ENCODE measurements at regions not wholly inside any gene's neighbourhood (a gene's known extent, or its start where the extent isn't known, plus 50 kb on each side); places are given as distances from the start of the nearest gene placed in this dataset.
"Not testable (repeated sequence)": the region's sequence is repeated elsewhere in the genome, so short reads cannot be mapped to it uniquely, and the experiment has no call there.

GRCh38 chr6:40705354-40705753, 118.2 kb upstream of the LRFN2 start:
- no peak for DNase-seq (ENCODE audit: low read depth in 3 of 3, low spot score in 2 of 3)

- DNase-seq (ENCODE audit: low read depth in 3 of 3, low spot score in 2 of 3), result no peak
Measured at GRCh38 chr6:40701352-40702007, 114.3 kb upstream of the LRFN2 start.

DNA sequence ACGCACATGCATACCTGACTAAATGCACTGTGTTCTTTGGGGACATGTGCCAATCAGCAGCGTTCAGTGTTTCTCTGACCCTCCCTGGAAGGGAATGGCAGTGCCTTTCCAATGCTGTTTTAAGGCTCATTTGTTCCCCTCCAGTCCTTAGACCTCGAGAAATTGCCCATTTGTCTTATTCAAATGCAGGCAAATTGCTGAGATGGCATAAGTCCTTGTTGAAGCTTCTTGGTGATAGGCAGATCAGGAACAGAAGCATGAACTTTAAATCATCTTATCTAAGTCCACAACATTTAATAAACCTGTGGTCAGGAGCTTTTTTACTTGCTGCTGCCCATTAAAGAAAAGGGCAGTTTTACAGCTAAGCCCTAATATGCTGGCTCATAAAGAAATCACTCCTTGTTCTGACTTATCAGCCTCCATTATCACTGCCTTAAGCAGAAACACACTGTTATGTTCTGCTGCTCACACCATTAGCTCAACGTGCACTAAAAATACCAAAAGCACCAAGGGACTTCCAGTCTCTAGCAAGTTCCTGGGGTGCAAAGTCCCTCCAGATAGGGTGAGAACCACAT, 112.9 kb upstream of the LRFN2 start:
- DNase-seq (ENCODE audit: low read depth in 3 of 3, low spot score in 2 of 3), result no peak

DNA sequence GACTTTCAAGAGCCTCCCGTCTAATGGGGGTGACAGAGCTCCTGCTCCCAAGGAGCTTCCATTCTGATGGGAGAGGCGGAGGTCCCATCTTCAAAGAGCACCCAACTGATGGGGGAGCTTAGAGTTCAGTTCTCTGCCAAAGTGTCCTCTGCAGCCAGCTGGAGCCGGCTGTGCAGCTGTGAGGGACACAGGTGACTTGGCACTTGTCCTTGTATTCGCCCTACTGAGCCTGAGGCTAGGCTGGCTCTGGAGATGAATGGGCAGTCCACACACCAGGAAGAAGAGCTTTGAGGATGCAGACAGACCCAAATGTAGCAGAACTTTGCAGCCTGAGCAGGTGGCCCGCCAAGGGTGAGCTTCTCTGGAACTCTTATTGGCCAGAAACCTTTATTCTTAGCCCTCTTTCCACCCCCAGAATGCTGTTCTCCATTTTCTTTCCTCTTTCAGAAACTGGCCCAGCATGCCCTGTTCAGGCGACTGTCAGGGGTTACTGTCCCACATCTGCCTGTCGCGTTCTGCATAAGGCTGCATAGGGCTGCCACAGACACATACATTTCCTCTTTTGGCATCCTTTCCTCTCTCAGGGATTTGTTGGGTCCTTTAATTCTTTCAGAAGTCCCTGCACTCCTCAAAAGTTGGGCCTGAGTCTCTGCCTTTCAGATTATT, 108.7 kb upstream of the LRFN2 start:
- no peak for DNase-seq (ENCODE audit: low read depth in 3 of 3, low spot score in 2 of 3)

- DNase-seq (ENCODE audit: low read depth in 3 of 3, low spot score in 2 of 3), result no peak
Measured at GRCh38 chr6:40695114-40695513, 108.0 kb upstream of the LRFN2 start.

DNA sequence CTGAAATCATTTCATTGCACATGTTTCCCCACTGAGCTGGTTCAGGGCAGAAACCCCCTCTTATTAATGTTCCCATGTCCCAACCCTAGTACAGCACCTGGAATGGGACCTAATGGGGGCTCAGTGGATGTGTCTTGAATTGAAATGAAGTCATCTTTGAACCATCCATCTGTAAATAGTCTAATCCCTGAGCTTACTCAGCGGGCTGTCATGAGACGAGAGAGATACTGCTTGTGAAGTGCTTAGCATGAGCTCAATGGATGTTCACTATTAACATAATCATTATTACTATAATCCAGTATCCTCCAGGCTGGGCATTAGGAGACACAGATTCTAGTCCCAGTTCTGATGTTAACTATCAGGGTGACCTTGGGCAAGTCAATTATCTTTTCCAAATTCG, 106.6 kb upstream of the LRFN2 start:
- DNase-seq (ENCODE audit: low read depth in 3 of 3, low spot score in 2 of 3), result no peak

- no peak for DNase-seq (ENCODE audit: low read depth in 3 of 3, low spot score in 2 of 3)
Measured at GRCh38 chr6:40692337-40692736, 105.2 kb upstream of the LRFN2 start.

DNA sequence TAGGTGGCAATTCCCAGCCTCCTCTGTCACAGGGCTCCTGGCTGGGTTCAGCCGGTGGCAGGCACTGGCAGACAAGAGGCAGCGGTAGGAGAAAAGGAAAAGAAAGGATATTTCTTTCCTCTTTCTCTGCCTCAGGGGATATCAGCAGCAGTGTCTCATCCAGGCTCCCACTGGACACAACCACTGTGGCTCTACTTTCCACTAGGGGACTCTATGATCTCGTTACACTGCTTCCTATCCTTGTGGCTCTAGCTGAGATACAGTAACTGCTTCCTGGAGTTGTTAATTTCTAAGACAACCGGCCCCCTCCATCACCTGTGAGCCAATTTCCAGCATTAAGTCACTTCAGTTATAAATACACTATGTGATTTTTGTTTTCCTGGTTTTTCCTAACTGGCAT, 102.0 kb upstream of the LRFN2 start:
- DNase-seq (ENCODE audit: low read depth in 3 of 3, low spot score in 2 of 3), result no peak

- no peak for DNase-seq (ENCODE audit: low read depth in 3 of 3, low spot score in 2 of 3)
Measured at GRCh38 chr6:40688214-40688761, 101.1 kb upstream of the LRFN2 start.

GRCh38 chr6:40685862-40686261, 98.7 kb upstream of the LRFN2 start:
- DNase-seq (ENCODE audit: low read depth in 3 of 3, low spot score in 2 of 3), result no peak

- DNase-seq (ENCODE audit: low read depth in 3 of 3, low spot score in 2 of 3), result no peak
Measured at GRCh38 chr6:40681622-40682021, 94.5 kb upstream of the LRFN2 start.

DNA sequence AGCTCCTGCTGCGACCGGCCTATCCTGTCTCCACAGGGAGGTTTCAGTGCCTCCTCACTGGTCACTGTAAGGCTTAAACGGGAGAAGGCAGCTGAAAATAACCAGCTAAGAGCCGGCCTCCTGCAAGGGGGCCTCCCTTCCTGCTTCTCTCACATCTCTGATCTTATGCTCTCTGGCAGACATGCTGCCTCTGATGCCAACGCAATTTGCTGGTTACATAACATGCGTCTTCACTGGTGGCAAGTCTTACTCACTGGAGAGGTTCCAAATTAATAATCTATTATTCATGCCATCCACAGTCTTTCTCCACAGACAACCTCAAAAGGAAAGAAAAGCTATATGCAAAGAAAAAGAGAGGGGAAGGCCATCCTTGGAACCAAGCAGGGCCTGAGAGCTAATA, 91.8 kb upstream of the LRFN2 start:
- no peak for DNase-seq (ENCODE audit: low read depth in 3 of 3, low spot score in 2 of 3)

DNA sequence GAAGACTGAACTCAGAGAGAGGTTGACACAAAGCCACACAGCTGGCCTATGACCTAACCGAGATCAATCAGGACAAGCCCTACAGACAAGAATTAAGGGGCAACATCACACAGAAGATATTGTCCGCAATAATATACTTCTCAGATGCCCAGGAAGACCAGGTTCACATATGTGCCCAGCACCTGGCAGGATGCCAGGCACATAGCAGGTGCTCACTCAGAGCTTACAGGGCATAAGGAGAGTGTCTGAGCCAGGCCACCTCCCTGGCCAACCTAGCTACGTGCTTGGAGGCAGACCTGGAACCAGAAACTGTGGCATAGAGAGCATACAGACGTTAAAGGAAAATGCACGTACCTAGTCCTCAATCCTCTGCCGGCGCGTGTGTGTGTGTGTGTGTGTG, 87.0 kb upstream of the LRFN2 start:
- no peak for DNase-seq (ENCODE audit: low read depth in 3 of 3, low spot score in 2 of 3)

DNA sequence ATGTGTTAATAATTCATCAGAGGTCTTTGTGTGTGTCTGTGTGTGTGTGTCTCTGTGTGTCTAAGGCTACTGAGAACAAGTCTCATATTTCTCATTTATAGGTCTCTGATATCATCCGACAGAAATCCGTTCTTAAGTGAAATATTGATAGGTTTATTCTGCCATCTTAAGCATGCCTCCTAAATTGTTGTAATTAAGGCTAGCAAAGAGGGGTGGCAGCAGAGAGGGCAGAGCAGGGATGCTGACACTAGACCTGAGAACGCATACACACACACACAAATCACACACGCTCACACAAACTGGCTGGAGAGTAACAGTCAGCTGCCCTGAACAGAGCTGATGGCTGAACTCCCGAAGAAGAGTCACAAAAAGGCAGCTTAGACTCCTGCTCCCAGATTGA, 84.9 kb upstream of the LRFN2 start:
- DNase-seq (ENCODE audit: low read depth in 3 of 3, low spot score in 2 of 3), result no peak

DNA sequence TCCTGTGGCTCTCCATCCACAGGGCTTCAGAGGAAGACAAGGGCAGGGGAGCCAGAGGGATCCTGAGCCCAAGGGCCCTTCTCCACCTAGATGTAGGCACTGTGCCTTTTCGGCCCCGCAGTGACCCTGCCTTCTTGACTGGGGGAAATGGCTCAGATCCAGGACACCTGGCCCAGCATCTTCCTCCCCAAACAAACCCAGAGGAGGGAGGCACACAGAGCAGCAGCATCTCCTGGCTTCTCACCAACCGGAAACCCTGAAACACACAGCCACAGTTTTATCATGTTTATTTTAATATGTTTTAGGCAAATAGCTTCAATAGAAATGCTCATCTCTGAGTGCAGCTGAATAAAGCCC, 84.5 kb upstream of the LRFN2 start:
- DNase-seq (ENCODE audit: low read depth in 3 of 3, low spot score in 2 of 3), result no peak

DNA sequence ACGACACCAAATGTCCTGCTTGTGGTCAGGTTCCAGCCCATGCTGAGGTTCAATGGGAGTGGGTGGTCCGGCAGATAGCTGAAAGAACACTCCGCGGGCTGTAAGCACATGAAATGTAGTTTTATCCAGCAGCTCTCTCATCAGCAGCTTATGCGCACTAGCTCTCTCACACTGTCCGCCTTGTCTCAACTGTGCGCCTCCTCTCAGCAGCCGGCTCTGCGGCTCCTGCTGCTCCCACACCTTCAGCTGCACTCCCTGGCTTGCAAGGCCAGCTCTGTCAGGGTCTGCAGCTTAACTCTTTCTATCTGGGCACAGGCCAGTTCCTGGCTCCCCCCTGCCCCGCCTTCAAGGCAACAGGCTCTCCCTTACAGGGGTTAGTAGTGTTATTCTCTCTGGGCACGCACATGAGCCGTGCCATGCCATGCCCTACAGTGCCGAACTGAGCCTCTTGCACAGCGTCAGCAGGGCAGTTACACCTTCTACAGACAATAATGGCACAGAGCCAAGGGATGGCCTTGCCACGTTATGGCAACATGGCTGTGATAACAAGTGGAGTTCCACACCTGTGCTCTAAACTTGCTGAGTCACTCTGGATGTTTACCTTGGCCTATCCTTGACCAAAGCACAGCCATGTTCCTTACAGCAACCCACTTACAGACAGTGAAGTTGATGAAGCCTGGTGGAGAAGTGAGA, 84.0 kb upstream of the LRFN2 start:
- DNase-seq (ENCODE audit: low read depth in 3 of 3, low spot score in 2 of 3), result no peak

DNA sequence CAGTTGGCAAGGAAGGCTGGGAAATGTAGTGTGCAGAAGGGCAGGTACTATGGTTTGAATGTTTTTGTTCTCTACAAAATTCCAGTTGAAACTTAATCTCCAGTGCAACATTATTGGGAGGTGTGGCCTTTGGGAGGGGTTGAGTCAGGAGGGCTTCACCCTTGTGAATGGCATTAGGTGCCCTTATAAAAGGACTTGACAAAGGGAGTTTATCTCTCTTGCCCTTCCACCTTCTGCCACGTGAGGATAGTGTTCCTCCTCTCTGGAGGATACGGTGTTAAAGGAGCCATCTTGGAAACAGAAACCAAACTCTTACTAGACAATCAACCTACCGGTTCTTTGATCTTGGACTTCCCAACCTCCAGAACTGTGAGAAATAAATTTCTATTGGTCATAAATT, 82.2 kb upstream of the LRFN2 start:
- no peak for DNase-seq (ENCODE audit: low read depth in 3 of 3, low spot score in 2 of 3)

- no peak for DNase-seq (ENCODE audit: low read depth in 3 of 3, low spot score in 2 of 3)
Measured at GRCh38 chr6:40668203-40668602, 81.0 kb upstream of the LRFN2 start.

DNA sequence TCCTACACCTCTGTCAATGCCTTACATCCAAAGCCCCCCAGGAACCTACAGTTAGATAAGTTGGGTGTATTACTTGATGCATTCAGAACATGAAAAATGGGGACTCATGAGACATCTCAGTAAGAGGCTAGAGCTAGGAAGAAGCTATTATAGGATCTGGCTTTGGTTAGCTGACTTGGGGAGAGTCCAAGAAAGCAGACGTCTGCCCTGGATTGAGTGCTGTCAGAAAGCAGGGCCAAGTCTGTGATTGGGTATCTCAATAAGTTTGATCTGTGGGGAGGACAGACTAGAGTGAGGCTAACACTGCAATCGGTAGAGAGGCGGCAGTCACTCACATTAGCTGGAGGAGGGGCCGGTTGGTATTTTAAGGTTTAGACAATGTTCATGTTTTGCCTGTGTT, 79.4 kb upstream of the LRFN2 start:
- no peak for DNase-seq (ENCODE audit: low read depth in 3 of 3, low spot score in 2 of 3)

DNA sequence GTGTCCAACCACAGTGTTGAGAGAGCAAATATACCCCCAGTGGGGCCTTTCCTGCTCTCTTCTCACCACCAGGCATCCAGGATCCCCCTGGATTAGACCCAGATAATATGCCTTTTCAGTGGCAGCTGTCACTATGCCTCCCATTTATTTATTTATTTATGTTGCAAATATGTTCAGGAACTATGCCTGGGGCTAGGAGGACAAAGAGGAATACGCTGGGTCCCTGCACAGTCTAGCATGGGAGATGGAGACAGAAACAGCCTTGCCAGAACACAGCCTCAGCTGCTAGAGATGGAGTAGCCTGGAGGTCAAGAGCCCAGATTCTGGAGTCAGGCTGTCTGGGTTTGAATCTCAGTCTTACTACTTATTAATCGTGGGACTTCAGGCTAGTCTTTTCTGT, 74.6 kb upstream of the LRFN2 start:
- DNase-seq (ENCODE audit: low read depth in 3 of 3, low spot score in 2 of 3), result no peak

DNA sequence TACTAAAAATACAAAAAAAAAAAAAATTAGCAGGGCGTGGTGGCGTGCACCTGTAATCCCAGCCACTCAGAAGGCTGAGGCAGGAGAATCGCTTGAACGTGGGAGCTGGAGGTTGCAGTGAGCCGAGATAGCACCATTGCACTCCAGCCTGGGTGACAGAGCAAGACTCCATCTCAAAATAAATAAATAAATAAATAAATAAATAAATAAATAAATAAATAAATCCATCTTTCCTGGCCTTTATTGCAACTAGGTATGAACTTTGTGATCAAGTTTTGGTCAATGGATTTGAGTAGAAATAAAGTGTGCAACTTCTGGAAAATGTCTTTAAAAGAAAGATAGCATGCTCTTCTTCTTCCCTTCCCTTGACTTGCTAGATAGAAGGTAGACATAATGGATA, 69.6 kb upstream of the LRFN2 start:
- DNase-seq (ENCODE audit: low read depth in 3 of 3, low spot score in 2 of 3), result not testable (repeated sequence)

DNA sequence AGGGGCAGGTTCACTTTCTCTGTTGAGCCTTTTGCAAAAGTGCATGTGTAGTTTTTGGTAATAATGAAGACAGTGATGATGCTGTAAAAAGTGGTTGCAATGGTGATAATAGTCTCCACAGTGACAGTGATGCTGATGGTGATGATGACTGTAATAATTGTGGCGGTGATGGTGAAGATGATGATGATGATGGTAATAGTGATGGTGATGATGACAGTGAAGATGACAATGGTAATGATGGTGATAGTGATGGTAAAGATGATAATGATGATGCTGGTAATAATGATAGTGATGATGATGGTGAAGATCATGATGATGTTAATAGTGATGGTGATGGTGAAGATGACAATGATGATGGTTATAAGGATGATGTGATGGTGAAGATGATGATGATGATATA, 67.7 kb upstream of the LRFN2 start:
- no peak for DNase-seq (ENCODE audit: low read depth in 3 of 3, low spot score in 2 of 3)
